ENCODE measurements at regions not wholly inside any gene's neighbourhood (a gene's known extent, or its start where the extent isn't known, plus 50 kb on each side); places are given as distances from the start of the nearest gene placed in this dataset.

GRCh38 chr16:62408760-62409159 is 372.5 kb upstream of the CDH8 start:
- TF ChIP-seq POLR2AphosphoS5 (IDR thresholded peaks at IDR 0.05; ENCODE audit: low read depth, low read length) (no peak), FOXP2 (optimal IDR thresholded peaks at IDR 0.05; ENCODE audit: borderline replicate concordance, extremely low read depth, extremely low read length, insufficient read depth) (no peak), TAF1 (IDR thresholded peaks at IDR 0.05; ENCODE audit: borderline replicate concordance, insufficient read depth, low read length) (no peak)

Data from PFSK-1 (cell line).